NCI-H2227 (cell line): ENCODE measurements at regions not wholly inside any gene's neighbourhood (a gene's known extent, or its start where the extent isn't known, plus 50 kb on each side); places are given as distances from the start of the nearest gene placed in this dataset.

Source experiments
- DNase-seq: peaks from one replicate; lab custom pipeline; 2025; ENCODE audit not compliant: unreplicated experiment; lab: John Stamatoyannopoulos, UW

DNA sequence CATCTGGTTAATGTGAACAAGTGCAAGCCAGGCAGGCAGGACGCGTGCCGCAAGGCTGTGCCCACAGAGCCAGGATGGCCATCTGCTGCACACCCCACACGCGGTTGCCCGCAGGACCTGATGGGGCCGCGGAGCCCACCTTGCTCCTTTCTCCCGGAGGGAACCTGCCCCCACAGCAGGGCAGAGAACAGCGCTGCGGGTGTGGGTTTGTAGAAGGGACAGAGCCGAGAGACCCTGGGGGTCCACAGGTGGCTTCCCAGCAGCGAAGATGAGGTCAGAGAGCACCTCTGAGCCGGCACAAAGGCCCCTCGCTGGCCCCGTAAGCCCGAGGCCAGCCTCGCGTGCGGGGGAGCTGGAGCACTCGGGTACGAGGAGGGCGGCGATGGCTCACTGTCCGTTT is 460.8 kb upstream of the SALL3 start:
- no peak for DNase-seq

DNA sequence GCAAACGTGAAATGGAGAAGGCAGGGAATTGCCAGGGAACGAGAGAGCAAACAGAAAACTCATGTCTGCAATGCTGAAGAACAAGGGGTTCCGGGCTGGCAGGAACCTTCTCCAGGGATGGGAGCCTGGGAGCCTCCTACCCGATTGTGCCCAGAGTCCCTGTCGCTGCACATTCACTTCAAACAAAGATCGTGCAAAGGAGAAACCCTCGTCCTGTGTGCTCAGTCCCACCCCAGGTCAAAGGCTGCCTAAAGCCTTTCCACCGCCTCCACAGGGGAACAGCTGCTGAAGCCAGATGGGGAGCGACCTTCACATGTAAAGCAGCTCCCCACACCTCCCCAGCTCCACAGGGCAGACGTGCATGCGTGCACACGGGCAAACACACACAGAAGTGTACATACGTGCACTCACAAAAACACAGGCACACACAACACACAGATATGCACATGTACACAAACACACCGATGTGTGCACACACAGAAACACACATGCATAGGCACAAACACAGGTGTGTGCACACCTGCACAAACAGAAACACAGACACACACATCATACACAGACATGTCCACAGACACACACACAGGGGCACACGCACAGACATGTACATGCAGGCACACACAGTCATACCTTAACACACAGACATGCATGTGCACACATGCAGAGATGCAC is 460.1 kb upstream of the SALL3 start:
- no peak for DNase-seq

DNA sequence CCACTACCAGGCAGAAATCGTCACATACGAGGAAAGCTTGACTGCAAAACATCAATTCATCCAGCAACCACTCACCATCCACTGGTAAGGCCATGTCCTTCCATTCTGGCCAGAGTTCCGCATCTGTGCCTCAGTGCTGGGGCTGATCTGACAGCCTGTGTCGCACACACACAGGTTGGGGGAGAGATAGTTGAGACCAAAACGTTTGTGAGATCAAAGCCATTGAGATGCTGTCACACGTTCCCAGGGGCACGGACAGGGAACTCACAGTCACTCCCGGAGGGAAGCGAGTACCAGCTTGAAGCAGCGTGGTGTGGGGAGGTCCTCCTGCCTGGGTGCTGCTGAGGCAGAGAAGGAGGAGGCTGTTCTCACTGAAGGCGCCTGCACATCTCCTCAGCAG is 458.5 kb upstream of the SALL3 start:
- DNase-seq: no peak

DNA sequence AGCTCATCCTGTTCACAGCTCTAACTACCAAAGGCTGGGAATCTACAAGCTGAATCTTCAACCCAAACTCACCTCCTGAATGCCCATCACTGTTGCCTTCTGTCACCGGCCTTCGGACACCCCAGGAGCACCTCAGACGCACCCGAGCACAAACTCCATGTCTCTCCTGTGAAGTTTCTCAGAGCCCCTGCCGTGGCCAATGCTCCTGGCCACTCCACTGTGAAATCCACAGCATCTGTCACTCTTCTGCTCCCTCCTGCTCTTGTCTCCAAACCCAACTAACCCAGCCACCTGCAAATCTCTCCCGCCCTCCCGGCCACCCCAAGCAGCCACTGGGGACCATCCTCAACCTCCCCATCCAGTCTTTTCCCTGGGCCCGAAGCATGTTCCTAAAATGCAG is 457.9 kb upstream of the SALL3 start:
- DNase-seq: no peak

DNA sequence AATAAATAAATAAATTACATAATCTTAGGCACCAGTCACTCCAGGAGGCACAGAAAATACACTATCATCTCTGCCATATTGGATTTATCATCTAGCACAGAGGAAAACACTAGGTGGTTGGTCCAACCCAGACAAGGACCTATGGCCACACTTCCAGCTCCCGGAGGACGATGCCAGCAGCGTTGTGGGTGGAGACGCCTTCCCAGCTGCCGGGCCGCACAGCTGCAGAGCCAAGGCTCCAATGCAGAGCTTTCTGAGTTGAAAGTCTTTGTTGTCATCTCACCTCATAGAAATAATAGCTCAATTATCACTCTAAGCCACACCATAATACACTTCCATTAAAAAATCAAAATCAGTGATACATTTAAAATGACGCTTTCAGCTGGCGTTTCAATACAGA is 457.1 kb upstream of the SALL3 start:
- no peak for DNase-seq

- no peak for DNase-seq
These were observed 455.8 kb upstream of the SALL3 start for GRCh38 chr18:78523850-78524249.

DNA sequence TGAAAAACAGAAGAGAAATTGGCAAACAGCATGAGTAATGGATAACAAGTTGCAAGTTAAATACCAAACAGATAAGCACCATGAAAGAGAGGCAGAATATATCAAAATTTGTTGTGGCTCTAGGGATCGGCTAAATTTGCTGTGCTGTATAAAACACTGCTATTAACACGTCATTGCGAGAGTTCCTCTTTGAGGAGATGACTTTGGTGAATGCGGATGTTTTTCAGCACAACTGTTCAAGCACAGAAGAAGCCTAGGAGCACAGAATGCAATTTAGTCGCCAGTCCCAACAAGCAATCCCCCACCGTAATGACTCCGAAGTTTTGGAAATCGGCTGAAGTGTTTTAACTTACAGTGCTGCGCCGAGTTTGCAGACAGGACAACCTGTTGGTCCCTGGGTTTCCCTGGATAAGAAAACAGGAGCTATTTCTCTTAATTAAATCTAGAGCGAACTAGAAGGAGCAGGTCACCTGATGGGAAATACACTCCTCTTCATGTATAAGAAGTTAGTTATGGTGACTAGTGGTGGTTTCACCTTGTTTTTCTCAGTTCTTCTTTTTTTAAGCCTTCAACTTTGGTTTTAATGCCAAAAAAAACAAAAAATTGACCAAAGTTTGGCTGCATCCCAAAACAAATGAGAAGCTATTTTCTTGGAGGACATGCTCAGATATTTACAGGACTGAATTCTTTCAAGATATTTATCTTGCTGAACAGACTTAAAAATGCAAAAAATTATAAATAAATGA is 454.1 kb upstream of the SALL3 start:
- no peak for DNase-seq

DNA sequence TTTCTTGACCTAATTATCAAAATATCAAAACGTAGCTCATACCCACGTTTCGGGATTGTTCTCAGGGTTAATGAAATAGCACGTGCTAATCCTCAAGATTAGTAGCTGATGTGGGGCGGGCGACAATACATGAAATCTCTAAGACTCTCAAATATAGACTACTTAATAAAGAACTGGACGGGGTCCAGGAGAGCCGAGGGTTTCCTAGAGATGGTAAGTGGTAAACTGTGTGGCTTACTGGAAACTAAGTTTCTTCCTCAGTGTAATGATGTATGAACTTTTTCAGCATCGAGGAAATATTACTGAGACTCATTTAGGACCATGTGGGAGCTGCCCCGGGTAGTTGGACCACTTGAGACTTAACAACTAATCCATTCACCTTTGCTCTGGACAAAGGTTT is 453.3 kb upstream of the SALL3 start:
- no peak for DNase-seq

DNA sequence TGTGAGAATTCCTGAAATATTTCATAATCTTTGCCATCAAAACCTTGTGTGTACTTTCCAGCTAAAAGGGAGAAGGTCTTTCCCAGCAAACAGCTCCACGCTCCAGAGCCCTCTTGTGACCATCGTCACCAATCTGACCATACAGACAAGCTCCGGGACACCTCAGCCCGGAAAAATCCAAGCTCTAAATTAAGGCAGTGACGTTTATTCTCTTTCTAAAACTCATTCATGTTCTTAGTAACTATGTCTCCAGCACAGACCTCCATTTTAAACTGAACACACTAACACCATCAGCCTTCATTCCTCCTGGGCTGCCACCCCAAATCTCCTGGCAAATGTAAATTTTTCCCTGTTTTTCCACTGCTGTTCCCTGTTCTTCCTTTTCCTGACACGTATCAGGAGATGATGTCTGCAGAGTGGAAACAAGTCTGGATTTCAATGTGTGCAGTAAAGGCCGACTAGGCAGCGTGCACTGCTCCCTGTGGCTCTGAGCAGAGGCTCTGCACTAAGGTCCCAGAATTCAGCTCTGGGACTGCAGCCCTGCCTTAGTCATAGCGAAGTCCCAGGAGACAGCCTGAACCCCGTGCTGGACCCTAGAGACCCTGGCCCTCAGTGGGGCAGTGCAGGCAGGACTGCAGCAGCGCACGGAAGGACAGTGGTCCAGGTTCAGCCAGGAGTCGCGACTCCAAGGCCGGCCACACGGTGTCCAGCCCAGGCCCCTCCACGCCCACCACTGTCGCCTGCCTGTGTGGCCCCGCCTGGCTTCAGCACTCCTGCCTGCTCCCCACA is 452.5 kb upstream of the SALL3 start:
- DNase-seq: no peak

- DNase-seq: no peak
These were observed 451.6 kb upstream of the SALL3 start for GRCh38 chr18:78527984-78528383.

DNA sequence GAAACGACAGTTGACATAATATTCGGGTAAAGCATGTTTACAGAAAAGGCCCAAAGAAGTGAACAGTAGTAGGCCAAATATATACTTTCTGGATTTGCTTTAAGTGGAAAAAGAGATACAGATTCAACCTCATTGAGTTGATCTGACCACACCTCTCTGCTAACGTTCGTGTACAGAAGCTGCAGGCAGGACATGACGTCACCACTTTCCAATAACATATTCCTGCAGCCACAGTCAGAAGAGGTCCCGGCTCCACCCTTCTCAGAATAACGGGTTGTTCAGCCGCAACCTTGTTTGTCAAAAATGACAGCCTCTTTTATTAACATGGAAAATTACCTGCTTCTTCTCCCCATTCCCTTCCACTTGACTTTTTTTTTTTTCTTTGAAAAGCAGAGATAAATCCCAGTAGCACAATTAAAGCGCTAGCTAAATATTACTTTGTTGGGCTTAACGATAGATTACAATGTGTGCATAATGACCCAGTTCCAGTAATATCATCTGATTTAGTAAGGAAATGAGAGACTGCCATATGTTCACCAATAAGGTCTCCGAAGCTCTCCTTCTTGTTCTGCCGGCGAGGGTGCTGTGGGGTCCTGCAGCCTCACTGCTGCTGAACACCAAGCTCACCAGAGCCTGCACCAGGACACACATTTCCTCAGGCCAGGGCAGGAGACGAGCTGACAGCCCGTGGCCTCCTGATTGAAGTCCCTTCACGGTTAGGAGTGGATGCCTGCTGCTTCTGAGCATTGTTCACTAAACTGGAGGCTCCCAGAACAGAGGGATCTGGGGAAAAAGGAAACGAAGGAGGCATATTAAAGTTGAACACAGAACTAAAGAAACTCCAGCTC is 451.0 kb upstream of the SALL3 start:
- DNase-seq: no peak

DNA sequence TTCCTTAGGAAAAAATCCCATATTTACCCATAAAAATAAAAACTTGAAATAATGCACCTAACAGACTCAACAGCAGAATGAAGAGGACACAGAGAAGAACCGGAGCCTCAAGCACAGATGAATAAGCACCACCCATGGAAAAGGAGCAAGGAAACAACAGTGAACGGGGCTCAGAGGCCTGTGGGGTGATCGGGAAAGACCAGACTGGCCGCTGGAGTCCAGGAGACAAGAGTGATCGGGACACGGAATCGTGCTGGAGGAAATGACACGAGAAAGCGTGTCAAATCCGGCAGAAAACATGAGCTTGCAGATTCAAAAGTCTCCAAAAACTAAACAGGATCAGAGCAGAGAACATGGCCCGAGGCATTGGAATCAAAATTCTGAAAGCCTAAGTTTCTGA is 448.0 kb upstream of the SALL3 start:
- DNase-seq: no peak

DNA sequence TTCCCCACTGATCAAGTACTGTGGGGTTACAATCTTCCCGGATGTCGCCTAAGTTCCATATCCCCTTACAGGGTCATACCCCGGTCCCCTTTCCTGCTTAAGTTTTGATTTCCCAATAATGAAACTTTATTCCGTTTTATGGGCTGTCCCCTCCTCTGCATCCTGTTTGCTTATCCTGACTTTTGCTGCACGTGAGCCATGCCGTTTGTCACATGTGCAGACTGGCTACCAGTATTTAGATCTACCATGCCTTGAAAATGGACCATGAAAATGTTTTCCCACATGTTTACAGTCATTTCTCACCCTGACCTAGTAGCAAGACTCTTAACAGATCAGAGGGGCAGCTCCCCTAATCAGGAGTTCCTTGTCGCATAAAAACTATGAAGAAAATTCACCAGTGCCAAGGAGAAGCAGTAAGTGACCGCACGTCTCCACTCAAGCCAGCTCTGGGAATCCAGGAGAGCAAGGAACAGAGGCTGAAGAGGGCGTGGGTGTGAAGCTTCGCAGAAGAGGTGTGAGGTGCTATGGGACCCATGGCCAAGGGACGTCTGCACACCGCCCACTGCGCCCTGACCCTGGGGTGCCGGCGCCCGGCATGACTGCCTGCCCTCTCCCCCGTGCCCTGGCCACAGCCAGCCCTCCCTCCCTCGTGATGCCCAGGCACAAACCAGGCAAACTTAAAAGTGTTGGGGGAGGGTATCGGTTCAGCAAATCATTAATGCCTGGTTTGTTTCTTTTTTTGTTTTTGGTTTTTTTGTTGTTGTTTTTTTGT is 440.8 kb upstream of the SALL3 start:
- DNase-seq: no peak

GRCh38 chr18:78540636-78541529 is 438.7 kb upstream of the SALL3 start:
- DNase-seq: no peak

DNA sequence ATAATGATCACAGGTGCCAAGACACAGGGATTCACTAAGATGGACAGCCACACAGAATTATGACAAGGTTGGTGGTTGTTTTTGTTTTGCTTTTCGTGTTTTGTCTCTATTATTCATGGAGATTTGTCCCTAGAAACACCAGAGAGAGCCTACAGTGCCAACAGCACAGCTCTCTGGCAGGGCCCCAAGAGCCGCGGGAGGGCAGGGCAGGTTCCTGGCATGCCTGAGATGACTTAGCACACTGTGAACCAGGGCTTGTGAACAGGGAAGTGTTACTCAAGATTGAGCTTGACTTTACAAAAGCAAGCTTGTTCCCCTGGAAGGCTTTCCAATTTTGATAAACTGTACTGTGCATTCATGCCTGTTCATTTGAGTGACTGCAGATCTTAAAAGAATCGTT is 437.4 kb upstream of the SALL3 start:
- DNase-seq: no peak

DNA sequence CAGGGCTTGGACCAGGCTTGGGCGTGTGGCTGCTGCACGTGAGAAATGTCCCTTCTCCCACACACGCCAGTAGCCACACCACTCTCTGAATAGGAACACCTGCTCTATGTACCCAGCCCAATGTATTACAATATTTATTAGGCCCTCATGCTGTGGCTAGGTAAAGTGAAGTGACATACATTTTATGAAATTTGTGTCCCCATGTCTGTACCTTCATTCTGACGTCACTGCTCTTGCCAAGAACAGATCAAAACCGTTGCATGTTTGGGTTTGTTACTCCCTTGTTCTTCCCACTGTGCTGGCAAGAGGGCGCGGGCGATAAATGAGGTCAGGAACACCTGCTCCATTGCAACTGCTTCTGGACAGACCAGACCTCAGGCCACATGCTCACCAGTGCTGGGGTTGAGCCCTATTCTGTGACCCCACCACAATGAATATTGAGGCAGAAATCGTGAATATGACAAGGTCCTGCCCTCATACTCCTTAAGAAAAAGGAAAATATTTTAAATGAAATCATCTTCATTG is 436.4 kb upstream of the SALL3 start:
- no peak for DNase-seq

GRCh38 chr18:78546281-78546680 is 433.3 kb upstream of the SALL3 start:
- no peak for DNase-seq

DNA sequence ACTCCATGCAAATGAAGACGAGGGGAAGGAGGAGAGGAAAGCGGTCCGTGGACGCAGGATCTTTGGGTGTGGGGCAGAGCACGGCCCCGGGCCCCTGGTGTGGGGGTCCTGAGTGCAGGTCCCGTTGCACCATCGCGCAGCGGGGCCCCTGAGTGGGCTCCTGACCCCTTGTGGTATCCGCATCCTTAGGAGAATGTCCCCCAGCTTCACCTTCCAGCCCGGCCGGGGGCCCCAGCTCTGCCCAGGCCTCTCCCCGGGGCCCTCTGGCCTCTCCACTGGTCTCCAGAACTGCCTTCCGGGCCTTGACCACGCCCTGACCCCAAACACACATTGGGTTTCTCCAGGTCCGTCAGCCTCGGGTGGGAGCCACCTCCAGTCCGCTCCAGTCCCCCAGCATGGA is 431.8 kb upstream of the SALL3 start:
- no peak for DNase-seq
